Skin epidermis (tissue), 12 donors: ENCODE measurements at regions not wholly inside any gene's neighbourhood (a gene's known extent, or its start where the extent isn't known, plus 50 kb on each side); places are given as distances from the start of the nearest gene placed in this dataset.
"Not testable (repeated sequence)": the region's sequence is repeated elsewhere in the genome, so short reads cannot be mapped to it uniquely, and the experiment has no call there.

Source experiments
- H3K27ac ChIP-seq, 21 experiments: fragments of 200-600 bp; sonication (generic) in 11 of 21; one replicate each; pipeline ENCODE4 v1.5.0; 2020; ENCODE audit warnings: mild to moderate bottlenecking in 3 of 21, inconsistent platforms in 2 of 21, moderate library complexity in 2 of 21
- H3K4me3 ChIP-seq, 7 experiments: fragments of 200-600 bp; sonication (generic) in 2 of 7; one replicate each; pipeline ENCODE4 v1.5.0; 2020; ENCODE audit warnings: inconsistent platforms in 2 of 7, mild to moderate bottlenecking in 2 of 7, moderate library complexity in 1 of 7

- Histone ChIP-seq H3K27ac (no peak overlapping the region), H3K4me3 (no peak overlapping the region)
These were observed 188.9 kb upstream of the CXCR4 start for GRCh38 chr2:136306836-136307235.

- peak overlapping the region in 1 of 21 experiments; percentile 26 for H3K27ac ChIP-seq
- H3K4me3 ChIP-seq = no peak overlapping the region
These were observed 187.7 kb upstream of the CXCR4 start for GRCh38 chr2:136305517-136306192.

GRCh38 chr2:136301006-136301405 lies 183.1 kb upstream of the CXCR4 start:
- Histone ChIP-seq H3K4me3 (no peak overlapping the region), H3K27ac (no peak overlapping the region)

- no peak overlapping the region for H3K4me3 ChIP-seq
- H3K27ac ChIP-seq = no peak overlapping the region
These were observed 180.7 kb upstream of the CXCR4 start for GRCh38 chr2:136298631-136299030.

- Histone ChIP-seq H3K27ac (no peak overlapping the region), H3K4me3 (no peak overlapping the region)
These were observed 180.0 kb upstream of the CXCR4 start for GRCh38 chr2:136297994-136298393.

- no peak overlapping the region for H3K4me3 ChIP-seq
- H3K27ac ChIP-seq = no peak overlapping the region
These were observed 179.4 kb upstream of the CXCR4 start for GRCh38 chr2:136297312-136297711.

GRCh38 chr2:136295168-136295567 lies 177.2 kb upstream of the CXCR4 start:
- no peak overlapping the region for H3K27ac ChIP-seq
- no peak overlapping the region for H3K4me3 ChIP-seq

- H3K27ac ChIP-seq = no peak overlapping the region
- no peak overlapping the region for H3K4me3 ChIP-seq
These were observed 173.9 kb upstream of the CXCR4 start for GRCh38 chr2:136291871-136292270.

GRCh38 chr2:136290326-136290725 lies 172.4 kb upstream of the CXCR4 start:
- H3K27ac ChIP-seq = no peak overlapping the region
- H3K4me3 ChIP-seq = no peak overlapping the region

GRCh38 chr2:136288249-136288648 lies 170.3 kb upstream of the CXCR4 start:
- Histone ChIP-seq H3K4me3 (no peak overlapping the region), H3K27ac (no peak overlapping the region)

GRCh38 chr2:136286423-136286822 lies 168.5 kb upstream of the CXCR4 start:
- H3K27ac ChIP-seq = no peak overlapping the region
- no peak overlapping the region for H3K4me3 ChIP-seq

- Histone ChIP-seq H3K4me3 (no peak overlapping the region), H3K27ac (no peak overlapping the region)
These were observed 166.5 kb upstream of the CXCR4 start for GRCh38 chr2:136284226-136285119.

GRCh38 chr2:136282251-136282650 lies 164.3 kb upstream of the CXCR4 start:
- Histone ChIP-seq H3K4me3 (no peak overlapping the region), H3K27ac (peak overlapping the region in 2 of 21 experiments; percentile 77)

GRCh38 chr2:136281281-136282114 lies 163.5 kb upstream of the CXCR4 start:
- Histone ChIP-seq H3K4me3 (no peak overlapping the region), H3K27ac (peak overlapping the region in 7 of 21 experiments; percentile 32 to 77 (median 53))

GRCh38 chr2:136266346-136266745 lies 148.4 kb upstream of the CXCR4 start:
- not testable (repeated sequence) for H3K27ac ChIP-seq, H3K4me3 ChIP-seq

GRCh38 chr2:136259551-136259950 lies 141.6 kb upstream of the CXCR4 start:
- no peak overlapping the region for H3K4me3 ChIP-seq
- no peak overlapping the region for H3K27ac ChIP-seq

- Histone ChIP-seq H3K27ac (no peak overlapping the region), H3K4me3 (no peak overlapping the region)
These were observed 139.9 kb upstream of the CXCR4 start for GRCh38 chr2:136257893-136258292.

GRCh38 chr2:136255648-136256461 lies 137.9 kb upstream of the CXCR4 start:
- peak overlapping the region in 10 of 21 experiments; percentile 8 to 65 (median 30) for H3K27ac ChIP-seq
- H3K4me3 ChIP-seq = no peak overlapping the region

GRCh38 chr2:136255127-136255526 lies 137.2 kb upstream of the CXCR4 start:
- H3K27ac ChIP-seq = peak overlapping the region in 4 of 21 experiments; percentile 14 to 39 (median 24)
- H3K4me3 ChIP-seq = no peak overlapping the region
